Keratinocyte (primary cell): ENCODE measurements at regions not wholly inside any gene's neighbourhood (a gene's known extent, or its start where the extent isn't known, plus 50 kb on each side); places are given as distances from the start of the nearest gene placed in this dataset.

Experiments used
- EZH2 ChIP-seq: IDR thresholded peaks from one replicate; pipeline ENCODE4 v1.6.1; 2012; ENCODE audit warnings: inconsistent platforms, mild to moderate bottlenecking, low read length, moderate library complexity
- TF ChIP-seq, protein P1 (sequence below), 3 experiments: IDR thresholded peaks in 1 of 3; conservative IDR thresholded peaks in 1 of 3; optimal IDR thresholded peaks in 1 of 3; 2 replicates in 2 of 3; 3 replicates in 1 of 3; pipeline versions ENCODE3 to v1.5.1; 2011; ENCODE audit warnings: low read length in 3 of 3, mild to moderate bottlenecking in 3 of 3, moderate library complexity in 2 of 3, control low read depth in 1 of 3, inconsistent platforms in 1 of 3; ENCODE audit not compliant: insufficient read depth in 2 of 3; ENCODE audit errors: extremely low read depth in 1 of 3

DNA sequence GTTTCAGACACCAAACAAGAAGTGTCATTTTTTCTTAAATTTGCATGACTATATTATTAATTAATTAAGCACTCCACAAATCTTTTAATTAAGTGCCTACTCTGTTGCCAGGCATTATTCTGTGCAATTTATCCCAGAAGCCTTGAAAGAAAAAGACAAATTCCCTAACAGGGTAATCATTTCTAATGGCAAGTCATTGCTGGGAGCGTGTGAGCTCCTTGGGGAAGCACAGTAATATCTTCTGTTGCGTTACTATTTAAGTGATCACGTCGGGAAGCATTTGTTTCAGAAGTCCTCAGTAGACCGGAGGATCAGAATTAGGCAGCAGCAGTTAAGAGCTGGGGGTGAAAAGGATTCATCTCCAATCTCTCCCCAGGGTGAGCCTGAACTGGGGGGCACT is 276.8 kb upstream of the RNF32 start:
- TF ChIP-seq, protein P1, sequence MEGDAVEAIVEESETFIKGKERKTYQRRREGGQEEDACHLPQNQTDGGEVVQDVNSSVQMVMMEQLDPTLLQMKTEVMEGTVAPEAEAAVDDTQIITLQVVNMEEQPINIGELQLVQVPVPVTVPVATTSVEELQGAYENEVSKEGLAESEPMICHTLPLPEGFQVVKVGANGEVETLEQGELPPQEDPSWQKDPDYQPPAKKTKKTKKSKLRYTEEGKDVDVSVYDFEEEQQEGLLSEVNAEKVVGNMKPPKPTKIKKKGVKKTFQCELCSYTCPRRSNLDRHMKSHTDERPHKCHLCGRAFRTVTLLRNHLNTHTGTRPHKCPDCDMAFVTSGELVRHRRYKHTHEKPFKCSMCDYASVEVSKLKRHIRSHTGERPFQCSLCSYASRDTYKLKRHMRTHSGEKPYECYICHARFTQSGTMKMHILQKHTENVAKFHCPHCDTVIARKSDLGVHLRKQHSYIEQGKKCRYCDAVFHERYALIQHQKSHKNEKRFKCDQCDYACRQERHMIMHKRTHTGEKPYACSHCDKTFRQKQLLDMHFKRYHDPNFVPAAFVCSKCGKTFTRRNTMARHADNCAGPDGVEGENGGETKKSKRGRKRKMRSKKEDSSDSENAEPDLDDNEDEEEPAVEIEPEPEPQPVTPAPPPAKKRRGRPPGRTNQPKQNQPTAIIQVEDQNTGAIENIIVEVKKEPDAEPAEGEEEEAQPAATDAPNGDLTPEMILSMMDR (optimal IDR thresholded peaks at IDR 0.05 in 1 of 3, IDR thresholded peaks at IDR 0.05 in 1 of 3, conservative IDR thresholded peaks at IDR 0.05 in 1 of 3; ENCODE audit: extremely low read depth in 1 of 3, insufficient read depth in 2 of 3, low read length in 3 of 3) = no peak
- TF ChIP-seq EZH2 = no peak
